Activated CD4-positive, alpha-beta T cell treated with anti-CD3 and anti-CD28 coated beads for 4 hours (primary cell): ENCODE measurements at regions not wholly inside any gene's neighbourhood (a gene's known extent, or its start where the extent isn't known, plus 50 kb on each side); places are given as distances from the start of the nearest gene placed in this dataset.

Source experiments
- DNase-seq, 2 donors: peaks; one replicate each; pipeline ENCODE4 v3.0.0-alpha.2; 2020

- no peak for DNase-seq
Observed at GRCh38 chr5:136526791-136527190, 161.4 kb upstream of the TRPC7 start.

- no peak for DNase-seq
Observed at GRCh38 chr5:136526021-136526420, 160.7 kb upstream of the TRPC7 start.

- DNase-seq: no peak
Observed at GRCh38 chr5:136525597-136525996, 160.3 kb upstream of the TRPC7 start.

GRCh38 chr5:136522217-136522956 lies 157.0 kb upstream of the TRPC7 start:
- DNase-seq: no peak

GRCh38 chr5:136521696-136522095 lies 156.4 kb upstream of the TRPC7 start:
- no peak for DNase-seq

- DNase-seq: no peak
Observed at GRCh38 chr5:136518814-136519213, 153.5 kb upstream of the TRPC7 start.

- DNase-seq: no peak
Observed at GRCh38 chr5:136518174-136518573, 152.8 kb upstream of the TRPC7 start.

- DNase-seq: no peak
Observed at GRCh38 chr5:136517755-136518154, 152.4 kb upstream of the TRPC7 start.

GRCh38 chr5:136516637-136517036 lies 151.3 kb upstream of the TRPC7 start:
- DNase-seq: no peak

GRCh38 chr5:136513430-136513829 lies 148.1 kb upstream of the TRPC7 start:
- DNase-seq: no peak

- no peak for DNase-seq
Observed at GRCh38 chr5:136511046-136511445, 145.7 kb upstream of the TRPC7 start.

GRCh38 chr5:136510481-136510880 lies 145.1 kb upstream of the TRPC7 start:
- DNase-seq: no peak

GRCh38 chr5:136506131-136506530 lies 140.8 kb upstream of the TRPC7 start:
- DNase-seq: no peak

GRCh38 chr5:136501133-136501532 lies 135.8 kb upstream of the TRPC7 start:
- no peak for DNase-seq

GRCh38 chr5:136492587-136492986 lies 127.2 kb upstream of the TRPC7 start:
- no peak for DNase-seq

GRCh38 chr5:136491806-136492205 lies 126.5 kb upstream of the TRPC7 start:
- no peak for DNase-seq

GRCh38 chr5:136484808-136485325 lies 119.5 kb upstream of the TRPC7 start:
- no peak for DNase-seq

- DNase-seq: no peak
Observed at GRCh38 chr5:136482206-136482605, 116.9 kb upstream of the TRPC7 start.

GRCh38 chr5:136474466-136474865 lies 109.1 kb upstream of the TRPC7 start:
- no peak for DNase-seq

- DNase-seq: no peak
Observed at GRCh38 chr5:136467632-136468031, 102.3 kb upstream of the TRPC7 start.

- DNase-seq: no peak
Observed at GRCh38 chr5:136466041-136466415, 100.7 kb upstream of the TRPC7 start.

GRCh38 chr5:136458481-136458880 lies 93.1 kb upstream of the TRPC7 start:
- DNase-seq: no peak

- no peak for DNase-seq
Observed at GRCh38 chr5:136457390-136458013, 92.2 kb upstream of the TRPC7 start.

- no peak for DNase-seq
Observed at GRCh38 chr5:136455409-136455808, 90.1 kb upstream of the TRPC7 start.
